Activated CD8-positive, alpha-beta memory T cell treated with anti-CD3 and anti-CD28 coated beads for 1 hour (primary cell): ENCODE measurements at regions not wholly inside any gene's neighbourhood (a gene's known extent, or its start where the extent isn't known, plus 50 kb on each side); places are given as distances from the start of the nearest gene placed in this dataset.

Experiments used
- DNase-seq, 2 donors: peaks; one replicate each; pipeline ENCODE4 v3.0.0-alpha.2; 2020; ENCODE audit warnings: low read depth in 1 of 2; ENCODE audit errors: extremely low read depth in 1 of 2

DNA sequence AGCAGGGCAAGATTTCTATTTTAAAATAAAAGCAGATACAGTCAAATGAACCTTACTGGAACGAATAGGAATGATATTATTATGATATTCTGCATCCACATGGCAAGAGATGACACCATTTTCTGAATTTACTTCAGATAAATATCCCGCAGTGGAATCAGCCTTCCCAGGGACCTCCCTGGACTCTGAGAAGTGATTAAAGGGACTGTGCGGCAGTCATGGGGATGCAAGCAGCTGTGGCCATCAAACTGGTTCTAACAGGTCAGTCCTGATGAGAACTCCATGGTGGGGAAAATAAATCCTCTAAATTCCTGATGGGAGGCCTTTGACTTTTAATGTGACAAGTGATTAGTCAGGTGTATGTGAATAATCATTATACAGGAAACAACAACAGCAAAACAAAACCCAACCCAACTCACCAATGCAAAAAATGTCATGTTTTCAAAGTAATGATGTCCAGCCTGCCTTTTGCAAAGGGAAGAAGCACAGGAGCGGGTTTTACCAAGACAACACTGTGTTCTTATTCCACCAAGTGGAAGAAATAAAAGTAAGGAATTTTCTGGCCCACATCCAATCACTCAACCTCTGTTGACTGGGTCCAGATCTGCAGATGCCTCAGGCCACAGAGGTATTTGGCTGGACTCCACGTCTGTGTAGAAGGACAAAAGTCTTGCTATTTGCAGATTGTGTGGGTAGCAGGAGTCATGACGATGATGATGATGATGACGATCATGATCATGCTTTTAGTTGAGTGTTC, 61.9 kb upstream of the CITED2 start:
- DNase-seq: no peak

DNA sequence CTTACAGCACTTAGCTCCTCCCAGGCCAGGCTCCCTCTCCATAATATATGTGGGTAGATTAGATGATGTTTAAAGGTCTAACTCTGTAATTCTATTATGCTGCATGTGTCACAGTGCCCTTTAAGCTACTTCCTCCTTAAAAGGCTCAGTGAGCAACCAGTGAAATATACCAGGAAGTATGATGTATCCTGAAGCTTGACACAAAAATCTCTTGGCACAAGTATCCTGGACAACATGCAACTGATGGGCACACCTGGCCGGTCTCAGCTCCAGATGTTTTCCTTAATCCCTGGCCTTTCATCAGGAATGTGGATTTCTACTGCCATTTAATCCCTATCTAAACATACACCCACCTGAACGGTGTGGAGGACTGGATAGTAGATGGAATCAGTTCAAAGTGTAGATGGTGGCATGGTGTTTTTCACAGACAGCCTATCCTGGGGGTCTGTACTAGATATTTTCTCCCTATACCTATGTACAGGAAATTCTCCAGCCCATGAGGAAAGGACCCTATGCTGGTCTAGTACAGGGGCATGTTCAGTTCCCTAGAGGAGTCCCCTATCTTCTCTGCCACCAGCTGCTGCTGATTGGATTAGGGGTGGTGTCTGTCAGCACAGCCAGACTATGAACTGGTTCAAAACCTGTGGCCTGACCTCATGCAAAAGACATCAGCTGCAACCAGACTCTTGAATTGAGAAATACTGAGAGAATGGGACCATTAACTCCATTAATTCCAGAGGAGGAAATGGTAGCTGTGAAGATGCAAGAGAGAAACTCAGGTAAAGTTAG, 59.4 kb upstream of the CITED2 start:
- DNase-seq: no peak

DNA sequence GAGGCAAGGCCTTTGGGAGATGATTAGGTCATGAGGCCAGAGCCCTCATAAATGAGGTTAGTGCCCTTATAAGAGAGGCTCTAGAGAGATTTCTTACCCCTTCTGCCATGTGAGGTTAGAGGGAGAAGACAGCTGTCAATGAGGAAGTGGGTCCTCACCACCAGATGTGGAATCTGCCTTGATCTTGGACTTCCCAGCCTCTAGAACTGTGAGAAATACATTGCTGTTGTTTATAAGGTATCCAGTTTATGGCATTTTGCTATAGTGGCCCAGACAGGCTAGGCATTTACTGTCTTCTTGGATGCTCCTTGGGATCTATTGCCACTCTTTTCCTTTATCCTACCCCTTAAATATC, 57.1 kb upstream of the CITED2 start:
- DNase-seq: no peak

DNA sequence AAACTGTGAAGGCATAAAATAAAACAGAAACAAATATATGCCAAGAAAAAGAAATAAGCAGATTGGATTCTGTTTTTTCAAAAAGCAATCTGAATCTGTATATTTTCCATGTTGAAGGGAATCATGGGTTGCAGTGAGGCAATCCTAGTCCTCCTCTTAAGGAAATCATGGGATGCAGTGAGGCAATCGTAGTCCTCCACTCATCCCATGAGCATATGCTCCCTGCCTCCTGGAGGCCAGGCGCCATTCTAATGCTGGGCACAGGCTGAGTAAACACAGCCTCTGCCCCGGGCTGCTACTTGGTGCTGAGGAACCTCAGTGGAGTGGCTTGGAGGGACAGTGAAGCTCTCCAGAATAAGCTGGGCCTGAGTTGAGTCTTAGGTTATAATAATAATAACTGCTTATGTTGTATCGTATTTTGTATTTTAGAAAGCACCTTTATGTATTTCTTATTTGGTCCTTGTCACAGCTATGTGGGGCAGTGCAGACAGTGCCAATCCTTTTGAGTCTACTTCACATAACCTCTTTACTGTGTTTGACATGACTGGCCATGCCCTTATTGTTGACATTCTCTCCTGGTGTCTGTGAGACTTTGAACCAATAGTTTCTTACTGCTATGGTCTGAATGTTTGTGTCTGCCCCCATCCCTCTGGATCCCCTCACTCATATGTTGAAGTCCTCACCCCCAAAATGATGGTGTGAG, 56.6 kb upstream of the CITED2 start:
- DNase-seq: no peak

DNA sequence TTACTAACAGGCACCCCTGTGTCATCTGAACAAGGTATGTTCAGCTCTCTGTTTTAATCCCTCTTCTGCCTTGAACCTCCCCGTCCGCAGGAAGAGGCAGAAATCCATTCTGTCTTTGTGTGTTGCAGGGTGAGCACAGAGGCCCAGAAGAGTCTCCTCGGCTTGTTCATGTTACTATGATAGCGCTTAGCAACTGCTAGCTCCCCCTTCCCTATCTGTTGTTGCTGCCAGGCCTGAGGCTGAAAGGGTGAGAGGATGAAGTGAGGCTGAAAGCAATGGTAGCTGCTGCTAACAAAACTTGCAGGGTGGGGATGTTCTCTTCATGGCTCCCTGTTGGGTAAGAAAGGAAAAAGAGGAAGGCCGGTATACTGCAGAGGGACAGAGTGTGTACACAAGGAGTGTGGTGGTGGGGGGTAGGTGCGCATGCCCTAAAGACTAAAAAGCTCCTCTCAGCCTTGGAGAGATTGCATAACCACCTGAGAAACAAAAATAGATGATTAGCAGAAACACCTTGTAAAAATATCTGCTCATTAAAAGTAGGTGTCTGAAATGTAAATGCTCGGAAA, 55.2 kb upstream of the CITED2 start:
- DNase-seq: no peak

DNA sequence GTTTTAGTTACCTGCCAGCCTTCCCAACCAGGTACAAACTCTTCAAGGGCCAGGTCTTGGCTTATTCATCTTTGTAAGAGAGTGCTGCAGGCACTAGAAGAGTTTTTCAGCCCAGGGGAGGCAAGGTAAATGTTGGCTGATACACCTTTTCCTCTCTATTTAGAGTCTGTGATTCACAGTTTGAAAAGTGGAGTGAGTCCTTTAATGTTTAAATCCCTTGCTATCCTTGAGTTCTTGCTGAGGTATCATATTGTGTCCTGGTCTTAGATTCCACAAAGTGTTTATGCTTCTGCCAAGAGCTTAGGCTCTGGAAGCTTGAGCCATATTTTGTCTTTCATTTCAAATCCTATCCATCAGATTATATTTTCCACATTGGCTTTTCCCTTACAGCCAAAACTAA, 52.8 kb upstream of the CITED2 start:
- no peak for DNase-seq

DNA sequence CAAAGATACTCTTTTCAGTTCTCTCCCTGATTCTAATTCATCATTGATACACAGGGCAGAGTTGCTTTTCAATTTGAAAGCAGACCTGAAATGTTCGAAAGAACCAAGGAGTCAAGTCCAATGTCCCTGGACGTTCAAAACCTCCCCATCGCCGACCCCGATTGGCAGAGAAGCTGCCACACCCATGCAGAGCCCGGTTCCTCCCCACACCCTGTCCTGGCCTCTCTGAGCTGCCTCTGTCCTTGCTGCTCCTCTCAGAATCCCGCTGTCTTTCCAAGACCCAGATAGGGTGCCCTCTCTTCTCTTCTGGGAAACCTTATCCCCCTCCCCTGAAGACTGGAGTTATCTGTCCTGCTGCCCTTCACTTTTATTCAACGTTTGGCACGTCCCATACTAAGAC, 52.3 kb upstream of the CITED2 start:
- no peak for DNase-seq

DNA sequence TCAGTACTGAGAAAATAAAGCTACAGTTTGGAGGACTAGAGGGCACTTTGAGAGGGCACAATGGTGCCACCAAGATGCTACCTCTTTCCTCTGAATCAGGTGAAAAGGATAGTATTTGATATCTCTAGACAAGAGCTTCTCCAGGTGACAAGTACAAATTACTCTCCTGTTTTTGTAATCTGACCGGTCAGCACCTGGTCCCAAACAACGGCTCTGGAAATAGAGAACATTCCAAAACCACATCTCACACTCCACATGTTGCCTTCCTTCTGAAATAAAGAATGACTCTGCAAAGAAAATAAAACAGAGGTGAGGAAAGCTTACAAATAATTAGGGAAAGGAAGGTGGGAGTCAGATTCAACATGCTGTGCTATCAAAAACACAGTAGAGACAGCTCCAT, 51.3 kb upstream of the CITED2 start:
- no peak for DNase-seq

DNA sequence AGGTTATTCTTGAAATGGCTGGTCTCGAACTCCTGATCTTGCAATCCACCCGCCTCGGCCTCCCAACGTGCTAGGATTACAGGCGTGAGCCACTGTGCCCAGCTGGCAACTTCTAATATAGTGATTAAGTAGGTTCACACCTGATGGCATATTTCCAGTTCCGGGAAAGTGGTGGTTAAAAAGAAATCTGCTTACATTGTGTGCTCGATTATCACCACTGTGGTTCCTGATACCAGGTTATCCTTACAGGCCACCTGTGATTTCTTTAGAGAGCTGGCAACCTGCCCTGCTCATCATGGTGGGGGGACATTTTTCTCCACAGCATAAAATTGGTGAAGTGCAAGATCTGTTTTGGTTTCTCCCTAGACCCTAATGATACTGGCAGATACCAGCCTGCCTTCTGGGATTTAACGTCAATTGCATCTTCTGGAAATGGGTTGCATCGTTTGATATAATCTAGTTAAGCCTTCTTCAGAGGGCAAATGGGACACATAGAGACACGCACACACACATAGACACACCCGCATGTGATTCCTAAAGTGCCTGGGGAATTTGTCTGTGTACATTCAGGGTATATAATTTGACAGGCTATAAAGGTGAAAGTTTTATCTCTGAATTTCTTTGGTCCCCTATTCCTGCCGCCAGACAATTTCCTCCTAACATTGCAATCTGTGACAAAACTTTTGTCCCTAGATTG, 49.7 kb upstream of the CITED2 start:
- no peak for DNase-seq
